PFSK-1 (cell line): ENCODE measurements at regions not wholly inside any gene's neighbourhood (a gene's known extent, or its start where the extent isn't known, plus 50 kb on each side); places are given as distances from the start of the nearest gene placed in this dataset.

Source experiments
- FOXP2 ChIP-seq: optimal IDR thresholded peaks from 2 replicates; pipeline ENCODE3; 2011; ENCODE audit warnings: borderline replicate concordance, control low read depth, inconsistent platforms; ENCODE audit not compliant: insufficient read depth; ENCODE audit errors: extremely low read length, extremely low read depth
- POLR2AphosphoS5 ChIP-seq: IDR thresholded peaks from 2 replicates; pipeline ENCODE4 v1.6.1; 2012; ENCODE audit warnings: low read depth, mild to moderate bottlenecking, control low read depth, low read length, moderate library complexity
- SIN3A ChIP-seq: IDR thresholded peaks from 2 replicates; pipeline ENCODE4 v1.6.1; 2012; ENCODE audit warnings: mild to moderate bottlenecking, low read length, moderate library complexity, borderline replicate concordance; ENCODE audit not compliant: insufficient read depth
- TAF1 ChIP-seq: IDR thresholded peaks from 2 replicates; pipeline ENCODE4 v1.6.1; 2012; ENCODE audit warnings: low read length, control low read depth, borderline replicate concordance; ENCODE audit not compliant: insufficient read depth
- TF ChIP-seq, protein P1 (sequence below), 2 experiments: IDR thresholded peaks; 2 replicates each; pipeline versions ENCODE4 v1.6.1 to v1.8.0; 2011 to 2012; ENCODE audit warnings: low read depth in 2 of 2, low read length in 2 of 2, control low read depth in 1 of 2, inconsistent platforms in 1 of 2, mild to moderate bottlenecking in 1 of 2, moderate library complexity in 1 of 2; ENCODE audit not compliant: insufficient read depth in 1 of 2

DNA sequence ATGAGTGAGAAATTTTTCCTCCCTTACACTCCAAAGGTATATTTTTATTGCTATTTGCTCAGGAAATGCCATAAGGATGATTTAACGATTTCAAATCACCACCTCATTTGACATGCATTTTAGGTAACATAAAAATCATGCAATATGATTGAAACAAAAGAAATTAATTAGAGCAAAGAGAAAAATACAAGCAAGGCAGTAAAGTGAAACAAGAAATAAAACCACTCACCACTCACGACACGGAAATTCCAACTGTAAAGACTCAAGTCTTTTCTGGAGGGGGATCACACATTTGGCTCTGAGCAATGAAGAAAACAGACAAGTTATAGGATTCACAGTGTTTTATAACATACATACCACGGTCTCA, 86.8 kb upstream of the ARHGAP29 start:
- TF ChIP-seq TAF1 = no peak
- TF ChIP-seq, protein P1, sequence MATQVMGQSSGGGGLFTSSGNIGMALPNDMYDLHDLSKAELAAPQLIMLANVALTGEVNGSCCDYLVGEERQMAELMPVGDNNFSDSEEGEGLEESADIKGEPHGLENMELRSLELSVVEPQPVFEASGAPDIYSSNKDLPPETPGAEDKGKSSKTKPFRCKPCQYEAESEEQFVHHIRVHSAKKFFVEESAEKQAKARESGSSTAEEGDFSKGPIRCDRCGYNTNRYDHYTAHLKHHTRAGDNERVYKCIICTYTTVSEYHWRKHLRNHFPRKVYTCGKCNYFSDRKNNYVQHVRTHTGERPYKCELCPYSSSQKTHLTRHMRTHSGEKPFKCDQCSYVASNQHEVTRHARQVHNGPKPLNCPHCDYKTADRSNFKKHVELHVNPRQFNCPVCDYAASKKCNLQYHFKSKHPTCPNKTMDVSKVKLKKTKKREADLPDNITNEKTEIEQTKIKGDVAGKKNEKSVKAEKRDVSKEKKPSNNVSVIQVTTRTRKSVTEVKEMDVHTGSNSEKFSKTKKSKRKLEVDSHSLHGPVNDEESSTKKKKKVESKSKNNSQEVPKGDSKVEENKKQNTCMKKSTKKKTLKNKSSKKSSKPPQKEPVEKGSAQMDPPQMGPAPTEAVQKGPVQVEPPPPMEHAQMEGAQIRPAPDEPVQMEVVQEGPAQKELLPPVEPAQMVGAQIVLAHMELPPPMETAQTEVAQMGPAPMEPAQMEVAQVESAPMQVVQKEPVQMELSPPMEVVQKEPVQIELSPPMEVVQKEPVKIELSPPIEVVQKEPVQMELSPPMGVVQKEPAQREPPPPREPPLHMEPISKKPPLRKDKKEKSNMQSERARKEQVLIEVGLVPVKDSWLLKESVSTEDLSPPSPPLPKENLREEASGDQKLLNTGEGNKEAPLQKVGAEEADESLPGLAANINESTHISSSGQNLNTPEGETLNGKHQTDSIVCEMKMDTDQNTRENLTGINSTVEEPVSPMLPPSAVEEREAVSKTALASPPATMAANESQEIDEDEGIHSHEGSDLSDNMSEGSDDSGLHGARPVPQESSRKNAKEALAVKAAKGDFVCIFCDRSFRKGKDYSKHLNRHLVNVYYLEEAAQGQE (IDR thresholded peaks at IDR 0.05; ENCODE audit: insufficient read depth in 1 of 2, low read depth in 2 of 2, low read length in 2 of 2) = no peak
- no peak for TF ChIP-seq POLR2AphosphoS5

DNA sequence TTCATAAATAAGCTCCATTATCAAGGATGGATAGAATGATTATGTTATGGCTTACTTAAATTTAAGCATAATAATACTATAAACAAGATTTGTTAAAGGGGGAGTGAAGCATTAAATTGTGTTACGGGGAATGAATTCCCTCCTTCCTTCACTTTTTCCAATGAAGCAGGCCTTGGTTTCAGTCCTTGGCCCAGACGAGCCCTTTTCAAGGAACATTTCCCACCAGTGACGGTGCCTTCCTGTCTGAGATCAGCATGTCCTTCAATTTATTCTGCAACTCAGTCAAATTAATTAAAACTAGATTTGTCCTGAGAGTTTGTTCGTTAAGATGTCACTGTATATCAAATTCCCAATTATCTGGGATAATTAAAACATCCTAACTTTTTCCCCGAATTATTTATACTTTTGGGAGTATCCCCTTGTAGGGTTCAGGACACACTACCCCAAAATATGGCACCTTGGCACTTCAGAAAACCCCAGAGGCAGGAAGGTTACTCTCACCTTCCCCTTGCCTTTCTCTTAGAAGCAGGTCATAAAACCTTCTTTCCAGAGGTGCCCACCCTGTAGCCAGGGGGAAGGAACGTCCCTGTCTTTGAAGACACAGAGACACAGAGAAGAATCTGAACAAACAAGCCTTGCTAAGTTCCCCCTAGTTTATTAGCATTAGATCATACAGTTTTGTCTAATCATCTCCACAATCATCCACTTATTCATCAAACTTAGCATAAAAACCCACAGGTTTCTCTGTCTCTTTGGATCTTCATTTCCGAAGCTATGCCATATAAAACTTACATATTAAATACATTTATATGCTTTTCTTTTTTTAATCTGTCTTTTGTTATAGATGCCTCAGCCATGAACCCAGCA, 86.2 kb upstream of the ARHGAP29 start:
- TF ChIP-seq, protein P1 (IDR thresholded peaks at IDR 0.05; ENCODE audit: insufficient read depth in 1 of 2, low read depth in 2 of 2, low read length in 2 of 2) = no peak
- TF ChIP-seq FOXP2 (no peak), TAF1 (no peak), SIN3A (no peak)

DNA sequence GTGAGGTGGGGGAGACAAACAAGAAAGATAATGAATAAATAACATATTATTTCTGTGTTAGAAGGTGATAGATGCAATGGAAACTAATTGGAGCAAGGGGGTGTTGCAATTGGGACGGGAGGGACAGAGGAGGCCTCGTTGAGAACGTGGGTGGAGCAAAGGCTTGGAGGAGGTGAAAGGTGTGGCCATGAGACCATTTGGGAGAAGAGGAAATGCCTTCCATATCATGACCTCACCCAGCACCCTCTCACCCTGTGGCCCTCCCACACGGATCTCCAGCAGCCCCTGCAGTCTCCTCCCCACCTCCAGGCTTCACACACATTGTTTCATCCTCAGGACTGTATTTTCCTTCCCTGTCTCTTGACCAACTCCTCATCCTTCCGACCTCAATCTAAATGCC, 85.3 kb upstream of the ARHGAP29 start:
- TF ChIP-seq TAF1 (no peak), SIN3A (no peak), POLR2AphosphoS5 (no peak), FOXP2 (no peak)
- TF ChIP-seq, protein P1 (IDR thresholded peaks at IDR 0.05; ENCODE audit: insufficient read depth in 1 of 2, low read depth in 2 of 2, low read length in 2 of 2) = no peak

DNA sequence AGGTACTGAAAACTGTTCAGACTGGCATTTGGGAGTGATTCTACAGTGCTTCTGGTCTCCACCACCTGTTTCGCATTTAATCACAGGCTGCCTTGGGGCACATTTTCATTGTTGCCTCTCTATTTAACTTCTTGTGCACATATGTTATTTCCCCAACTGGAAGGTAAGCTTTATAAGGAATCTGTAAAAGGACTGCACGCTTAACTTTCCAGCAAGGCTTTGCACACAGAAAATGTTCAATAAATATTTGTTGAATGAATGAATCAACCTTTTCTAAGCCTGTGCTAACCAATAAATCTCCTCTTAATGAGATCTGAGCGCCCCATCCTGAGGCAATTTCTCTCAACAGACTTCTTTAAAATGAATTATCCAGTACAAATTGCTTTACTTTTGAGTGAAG, 84.3 kb upstream of the ARHGAP29 start:
- TF ChIP-seq FOXP2 (no peak), POLR2AphosphoS5 (no peak), SIN3A (no peak), TAF1 (no peak)
- TF ChIP-seq, protein P1 (IDR thresholded peaks at IDR 0.05; ENCODE audit: insufficient read depth in 1 of 2, low read depth in 2 of 2, low read length in 2 of 2) = no peak
